ENCODE measurements at regions not wholly inside any gene's neighbourhood (a gene's known extent, or its start where the extent isn't known, plus 50 kb on each side); places are given as distances from the start of the nearest gene placed in this dataset.

- Histone ChIP-seq H3K4me1 (ENCODE audit: insufficient read depth, low read length, poor library complexity, severe bottlenecking) (no peaks in the 10 kb centered on the region), H3K79me2 (ENCODE audit: insufficient read depth, low read depth, low read length) (no peaks in the 10 kb centered on the region), H3K36me3 (ENCODE audit: insufficient read depth, low read length) (no peaks in the 10 kb centered on the region), H3K27ac (ENCODE audit: low read depth, low read length, poor library complexity, severe bottlenecking) (no peak overlapping the region), H3K4me2 (ENCODE audit: low read length) (no peak overlapping the region), H4K20me1 (ENCODE audit: insufficient read depth, low read length) (no peaks in the 10 kb centered on the region), H3K4me3 (ENCODE audit: low read depth, low read length, poor library complexity, severe bottlenecking) (no peak overlapping the region), H2AFZ (ENCODE audit: low read length) (no peak overlapping the region), H3K9me3 (ENCODE audit: low read length) (no peaks in the 10 kb centered on the region), H3K9me2 (ENCODE audit: insufficient read depth, low read length) (no peaks in the 10 kb centered on the region)
- ChIA-PET POLR2A (no interaction called here), CTCF (ENCODE audit: unreplicated experiment) (no interaction called here)
- DNase-seq (ENCODE audit: low spot score), result no peak
- intact Hi-C loops (cut with micrococcal nuclease; ENCODE audit: unreplicated experiment), result no loop called here
- BruUV-seq (replicated peaks), result no TSS peak
- TF ChIP-seq CTCF (conservative IDR thresholded peaks at IDR 0.05; ENCODE audit: low read length) (no peak), EZH2phosphoT487 (IDR thresholded peaks at IDR 0.05; ENCODE audit: borderline replicate concordance, low read depth, low read length) (no peak)
Measured at GRCh38 chr2:155810411-155810810, 522.1 kb downstream of the NR4A2 start.

- Histone ChIP-seq H3K4me2 (ENCODE audit: low read length) (no peak overlapping the region), H3K36me3 (ENCODE audit: insufficient read depth, low read length) (no peaks in the 10 kb centered on the region), H3K4me3 (ENCODE audit: low read depth, low read length, poor library complexity, severe bottlenecking) (no peak overlapping the region), H3K4me1 (ENCODE audit: insufficient read depth, low read length, poor library complexity, severe bottlenecking) (no peaks in the 10 kb centered on the region), H3K9me3 (ENCODE audit: low read length) (no peaks in the 10 kb centered on the region), H3K9me2 (ENCODE audit: insufficient read depth, low read length) (no peaks in the 10 kb centered on the region), H4K20me1 (ENCODE audit: insufficient read depth, low read length) (no peaks in the 10 kb centered on the region), H3K79me2 (ENCODE audit: insufficient read depth, low read depth, low read length) (no peaks in the 10 kb centered on the region), H3K27ac (ENCODE audit: low read depth, low read length, poor library complexity, severe bottlenecking) (no peak overlapping the region), H2AFZ (ENCODE audit: low read length) (no peak overlapping the region)
- TF ChIP-seq EZH2phosphoT487 (IDR thresholded peaks at IDR 0.05; ENCODE audit: borderline replicate concordance, low read depth, low read length) (no peak), CTCF (conservative IDR thresholded peaks at IDR 0.05; ENCODE audit: low read length) (no peak)
- intact Hi-C loops (cut with micrococcal nuclease; ENCODE audit: unreplicated experiment), result no loop called here
- ChIA-PET POLR2A (no interaction called here), CTCF (ENCODE audit: unreplicated experiment) (no interaction called here)
- no peak for DNase-seq (ENCODE audit: low spot score)
- no TSS peak for BruUV-seq (replicated peaks)
Measured at GRCh38 chr2:155802888-155803287, 529.6 kb downstream of the NR4A2 start.

GRCh38 chr2:155792666-155793065, 539.9 kb downstream of the NR4A2 start:
- CTCF ChIA-PET (ENCODE audit: unreplicated experiment), result no interaction called here
- Histone ChIP-seq H4K20me1 (ENCODE audit: insufficient read depth, low read length) (no peaks in the 10 kb centered on the region), H3K27ac (ENCODE audit: low read depth, low read length, poor library complexity, severe bottlenecking) (no peak overlapping the region), H3K9me3 (ENCODE audit: low read length) (peaks cover 19% of the 10 kb centered on the region), H3K4me1 (ENCODE audit: insufficient read depth, low read length, poor library complexity, severe bottlenecking) (no peaks in the 10 kb centered on the region), H3K4me2 (ENCODE audit: low read length) (no peak overlapping the region), H3K9me2 (ENCODE audit: insufficient read depth, low read length) (no peaks in the 10 kb centered on the region), H3K79me2 (ENCODE audit: insufficient read depth, low read depth, low read length) (no peaks in the 10 kb centered on the region), H3K36me3 (ENCODE audit: insufficient read depth, low read length) (no peaks in the 10 kb centered on the region), H2AFZ (ENCODE audit: low read length) (no peak overlapping the region), H3K4me3 (ENCODE audit: low read depth, low read length, poor library complexity, severe bottlenecking) (no peak overlapping the region)
- no TSS peak for BruUV-seq (replicated peaks)
- POLR2A ChIA-PET, result interaction anchor here (0.6 kb wide), 1 partner anchor 148 kb away, joined by 3 read pairs; no protein-coding TSS in a partner anchor
- no peak for TF ChIP-seq CTCF (conservative IDR thresholded peaks at IDR 0.05; ENCODE audit: low read length)
- no peak for TF ChIP-seq EZH2phosphoT487 (IDR thresholded peaks at IDR 0.05; ENCODE audit: borderline replicate concordance, low read depth, low read length)
- no peak for DNase-seq (ENCODE audit: low spot score)
- intact Hi-C loops (cut with micrococcal nuclease; ENCODE audit: unreplicated experiment), result no loop called here
